OCI-LY7 (cell line): ENCODE measurements at regions not wholly inside any gene's neighbourhood (a gene's known extent, or its start where the extent isn't known, plus 50 kb on each side); places are given as distances from the start of the nearest gene placed in this dataset.

Source experiments
- BruUV-seq: library from RNA; stranded (reverse); fragments of 400-500 nt; replicated peaks from 2 replicates; lab custom pipeline; 2021; lab: Mats Ljungman, UMichigan
- CTCF ChIA-PET: fragments of 300-600 bp; sonication (Branson Sonifier 250); formaldehyde crosslinking; loops from one replicate; lab custom pipeline; 2022; ENCODE audit warnings: antibody characterized with exemption; ENCODE audit not compliant: unreplicated experiment; lab: Charles Lee
- POLR2A ChIA-PET: fragments of 300-600 bp; sonication (Branson Sonifier 250); formaldehyde crosslinking; loops from one replicate; lab custom pipeline; 2022; ENCODE audit warnings: antibody characterized with exemption; lab: Charles Lee
- DNase-seq: peaks from one replicate; pipeline ENCODE4 v3.0.0-alpha.2; 2015; ENCODE audit warnings: low spot score
- H2AFZ ChIP-seq: fragments of 200-600 bp; sonication (generic), shearing (Covaris generic); 2 replicates; pipeline ENCODE4 v1.6.1; 2014; ENCODE audit warnings: mild to moderate bottlenecking, antibody characterized with exemption, low read length, moderate library complexity
- H3K27ac ChIP-seq: fragments of 200-600 bp; sonication (generic); 2 replicates; pipeline ENCODE4 v1.5.1; 2014; ENCODE audit warnings: mixed run types, low read depth, mild to moderate bottlenecking, moderate library complexity, low read length, inconsistent platforms; ENCODE audit not compliant: poor library complexity, severe bottlenecking
- H3K36me3 ChIP-seq: fragments of 200-600 bp; sonication (generic); 2 replicates; pipeline ENCODE4 v1.6.1; 2014; ENCODE audit warnings: mild to moderate bottlenecking, antibody characterized with exemption, low read length, moderate library complexity, mixed read lengths; ENCODE audit not compliant: insufficient read depth
- H3K4me1 ChIP-seq: fragments of 200-600 bp; sonication (generic); 2 replicates; pipeline ENCODE4 v1.5.1; 2014; ENCODE audit warnings: mild to moderate bottlenecking, low read length; ENCODE audit not compliant: insufficient read depth, poor library complexity, severe bottlenecking
- H3K4me2 ChIP-seq: fragments of 200-600 bp; sonication (generic); 2 replicates; pipeline ENCODE4 v1.6.1; 2014; ENCODE audit warnings: mild to moderate bottlenecking, low read length
- H3K4me3 ChIP-seq: fragments of 200-600 bp; sonication (generic); 2 replicates; pipeline ENCODE4 v1.5.1; 2014; ENCODE audit warnings: mild to moderate bottlenecking, low read depth, low read length; ENCODE audit not compliant: poor library complexity, severe bottlenecking
- H3K79me2 ChIP-seq: fragments of 200-600 bp; sonication (generic); 2 replicates; pipeline ENCODE4 v1.6.1; 2016; ENCODE audit warnings: low read depth, mild to moderate bottlenecking, low read length, moderate library complexity, mixed read lengths; ENCODE audit not compliant: insufficient read depth
- H3K9me2 ChIP-seq: fragments of 200-600 bp; sonication (generic); 2 replicates; pipeline ENCODE4 v1.6.1; 2016; ENCODE audit warnings: mild to moderate bottlenecking, low read length, mixed read lengths; ENCODE audit not compliant: insufficient read depth
- H3K9me3 ChIP-seq: fragments of 200-600 bp; sonication (generic); 2 replicates; pipeline ENCODE4 v1.6.1; 2014; ENCODE audit warnings: mild to moderate bottlenecking, mixed run types, low read length, mixed read lengths
- H4K20me1 ChIP-seq: fragments of 200-600 bp; sonication (generic); 2 replicates; pipeline ENCODE4 v1.6.1; 2014; ENCODE audit warnings: mild to moderate bottlenecking, antibody characterized with exemption, low read length, moderate library complexity, mixed read lengths; ENCODE audit not compliant: insufficient read depth
- EZH2phosphoT487 ChIP-seq: fragments of 200-600 bp; sonication (generic); IDR thresholded peaks from 2 replicates; pipeline ENCODE4 v1.6.1; 2018; ENCODE audit warnings: low read depth, borderline replicate concordance, mild to moderate bottlenecking, mixed run types, antibody characterized with exemption, low read length, moderate library complexity, mixed read lengths
- intact Hi-C: fragments of 100-400 bp; cut with micrococcal nuclease; formaldehyde crosslinking; loops from one replicate; pipeline ENCODE4 v1.10.0; 2022; ENCODE audit not compliant: unreplicated experiment
- TF ChIP-seq, protein P1 (sequence below): fragments of 200-600 bp; sonication (generic); conservative IDR thresholded peaks from 2 replicates; pipeline ENCODE4 v1.5.1; 2014; ENCODE audit warnings: mild to moderate bottlenecking, antibody characterized with exemption, low read length, moderate library complexity, mixed read lengths

DNA sequence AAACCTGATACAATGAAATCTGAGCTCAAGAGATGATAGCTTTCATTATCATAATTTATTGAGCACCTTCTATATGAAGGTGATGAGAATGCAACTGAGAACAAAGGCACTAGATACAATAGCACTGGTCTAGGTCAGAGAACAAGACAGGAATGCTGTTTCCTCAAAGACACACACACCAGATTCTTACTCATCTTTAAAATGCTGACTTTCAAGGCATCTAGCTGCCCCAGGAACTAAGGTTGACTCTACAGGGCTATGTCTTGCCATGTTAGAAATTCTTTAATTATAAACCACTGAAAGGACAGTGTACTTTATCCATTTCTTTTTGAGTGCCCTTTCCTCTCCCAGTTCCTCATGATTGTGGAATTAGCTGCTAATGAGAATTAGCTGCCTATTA lies 195.4 kb upstream of the RMST start:
- no peak for DNase-seq
- Histone ChIP-seq H3K4me1 (no peaks in the 10 kb centered on the region), H3K79me2 (no peaks in the 10 kb centered on the region), H2AFZ (no peak overlapping the region), H4K20me1 (no peaks in the 10 kb centered on the region), H3K4me2 (no peak overlapping the region), H3K27ac (no peak overlapping the region), H3K9me3 (no peaks in the 10 kb centered on the region), H3K36me3 (no peaks in the 10 kb centered on the region), H3K4me3 (no peak overlapping the region), H3K9me2 (no peaks in the 10 kb centered on the region)
- no TSS peak for BruUV-seq
- intact Hi-C loops: no loop called here
- ChIA-PET POLR2A (interaction anchor here (0.7 kb wide), 1 partner anchor 9 kb away, joined by 3 read pairs; no protein-coding TSS in a partner anchor), CTCF (no interaction called here)
- TF ChIP-seq EZH2phosphoT487: no peak
- TF ChIP-seq, protein P1, sequence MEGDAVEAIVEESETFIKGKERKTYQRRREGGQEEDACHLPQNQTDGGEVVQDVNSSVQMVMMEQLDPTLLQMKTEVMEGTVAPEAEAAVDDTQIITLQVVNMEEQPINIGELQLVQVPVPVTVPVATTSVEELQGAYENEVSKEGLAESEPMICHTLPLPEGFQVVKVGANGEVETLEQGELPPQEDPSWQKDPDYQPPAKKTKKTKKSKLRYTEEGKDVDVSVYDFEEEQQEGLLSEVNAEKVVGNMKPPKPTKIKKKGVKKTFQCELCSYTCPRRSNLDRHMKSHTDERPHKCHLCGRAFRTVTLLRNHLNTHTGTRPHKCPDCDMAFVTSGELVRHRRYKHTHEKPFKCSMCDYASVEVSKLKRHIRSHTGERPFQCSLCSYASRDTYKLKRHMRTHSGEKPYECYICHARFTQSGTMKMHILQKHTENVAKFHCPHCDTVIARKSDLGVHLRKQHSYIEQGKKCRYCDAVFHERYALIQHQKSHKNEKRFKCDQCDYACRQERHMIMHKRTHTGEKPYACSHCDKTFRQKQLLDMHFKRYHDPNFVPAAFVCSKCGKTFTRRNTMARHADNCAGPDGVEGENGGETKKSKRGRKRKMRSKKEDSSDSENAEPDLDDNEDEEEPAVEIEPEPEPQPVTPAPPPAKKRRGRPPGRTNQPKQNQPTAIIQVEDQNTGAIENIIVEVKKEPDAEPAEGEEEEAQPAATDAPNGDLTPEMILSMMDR: no peak

DNA sequence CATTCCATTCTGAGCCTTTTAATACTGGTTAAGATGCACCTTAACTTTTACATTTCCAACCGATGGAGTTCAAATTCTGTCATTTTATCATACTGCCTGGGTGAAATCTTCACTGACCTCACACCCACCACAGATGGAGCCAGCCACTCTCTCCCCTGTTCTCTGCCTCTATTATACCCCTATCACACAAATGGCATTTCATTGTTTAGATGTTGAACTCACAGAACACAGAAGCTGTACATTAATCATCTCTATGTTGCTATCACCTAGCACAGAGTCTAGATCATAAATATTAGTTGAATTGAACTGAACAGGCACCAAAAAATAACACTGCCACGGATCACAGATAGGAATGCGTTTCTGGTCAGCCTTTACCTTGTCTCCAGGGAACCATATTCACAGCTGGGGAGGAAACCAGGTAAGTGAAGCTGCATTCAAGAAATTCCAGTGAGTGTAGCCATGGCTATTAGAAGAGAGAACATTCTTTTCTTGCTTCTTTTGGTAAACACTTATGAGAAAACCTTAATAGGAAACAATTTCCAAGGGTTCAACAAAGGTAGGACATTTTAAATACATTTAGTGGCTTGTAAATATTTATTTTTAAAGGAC lies 194.9 kb upstream of the RMST start:
- no peak overlapping the region for H3K27ac ChIP-seq
- no peaks in the 10 kb centered on the region for H3K36me3 ChIP-seq
- no peaks in the 10 kb centered on the region for H4K20me1 ChIP-seq
- no peaks in the 10 kb centered on the region for H3K9me3 ChIP-seq
- ChIA-PET POLR2A (interaction anchor here (0.7 kb wide), 1 partner anchor 10 kb away, joined by 3 read pairs; no protein-coding TSS in a partner anchor), CTCF (no interaction called here)
- H3K4me2 ChIP-seq: no peak overlapping the region
- intact Hi-C loops: no loop called here
- no peak for TF ChIP-seq EZH2phosphoT487
- TF ChIP-seq, protein P1: no peak
- H3K4me1 ChIP-seq: no peaks in the 10 kb centered on the region
- no peaks in the 10 kb centered on the region for H3K9me2 ChIP-seq
- H3K4me3 ChIP-seq: no peak overlapping the region
- no peaks in the 10 kb centered on the region for H3K79me2 ChIP-seq
- no peak for DNase-seq
- H2AFZ ChIP-seq: no peak overlapping the region
- no TSS peak for BruUV-seq

DNA sequence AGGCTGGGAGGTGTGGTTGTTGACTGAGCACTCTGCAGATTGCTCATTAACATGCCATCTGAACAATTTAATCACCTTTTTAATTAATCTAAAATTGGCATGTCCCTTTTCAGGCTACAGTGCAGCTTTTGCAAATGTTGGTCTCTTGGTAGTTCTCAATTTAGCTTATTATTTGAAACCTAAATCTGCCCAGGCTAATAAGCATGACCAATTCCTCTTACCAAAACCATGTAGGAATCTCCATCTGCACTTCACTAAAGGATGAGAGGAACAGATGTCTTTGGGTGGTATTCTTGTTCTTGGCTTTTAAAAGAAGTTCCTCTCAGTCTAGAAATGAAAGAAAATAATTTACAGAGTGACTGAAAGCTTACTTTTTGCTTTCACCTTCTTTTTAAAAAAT lies 190.1 kb upstream of the RMST start:
- CTCF ChIA-PET: no interaction called here
- Histone ChIP-seq H3K9me2 (no peaks in the 10 kb centered on the region), H3K79me2 (no peaks in the 10 kb centered on the region), H2AFZ (no peak overlapping the region), H3K9me3 (no peaks in the 10 kb centered on the region), H3K4me3 (no peak overlapping the region), H3K4me1 (no peaks in the 10 kb centered on the region), H3K4me2 (no peak overlapping the region), H3K27ac (no peak overlapping the region), H4K20me1 (no peaks in the 10 kb centered on the region), H3K36me3 (no peaks in the 10 kb centered on the region)
- intact Hi-C loops: no loop called here
- DNase-seq: no peak
- BruUV-seq: no TSS peak
- POLR2A ChIA-PET: interaction anchor here (0.6 to 1.3 kb wide), 2 partner anchors 10 to 1312 kb away, joined by 4 to 5 read pairs; no protein-coding TSS in a partner anchor
- TF ChIP-seq, protein P1: no peak
- no peak for TF ChIP-seq EZH2phosphoT487
